ENCODE measurements at regions not wholly inside any gene's neighbourhood (a gene's known extent, or its start where the extent isn't known, plus 50 kb on each side); places are given as distances from the start of the nearest gene placed in this dataset.
"Not testable (repeated sequence)": the region's sequence is repeated elsewhere in the genome, so short reads cannot be mapped to it uniquely, and the experiment has no call there.

DNA sequence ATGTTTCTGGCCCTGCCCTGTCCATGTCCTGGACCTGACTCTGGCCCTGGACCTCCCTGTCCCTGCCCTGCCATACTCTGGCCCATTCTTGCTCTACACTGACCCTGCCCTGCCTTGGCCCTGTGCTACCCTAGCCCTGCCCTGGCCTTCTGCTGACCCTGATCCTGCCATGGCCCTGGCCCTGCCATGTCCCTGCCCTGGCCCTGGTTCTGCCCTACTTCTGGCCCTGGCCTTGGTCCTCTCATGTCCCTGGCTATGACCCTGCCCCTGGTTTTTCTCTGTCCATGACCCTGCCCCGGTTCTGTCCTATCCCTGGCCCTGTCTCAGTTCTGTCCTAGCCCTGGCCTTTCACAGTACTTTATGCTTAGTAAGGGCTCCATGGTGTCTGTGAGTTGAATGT is 234.5 kb downstream of the GOLGA6L6 start:
- not testable (repeated sequence) for H3K27ac Mint-ChIP-seq; H3K9me3 Mint-ChIP-seq; H3K4me3 Mint-ChIP-seq; H3K4me1 Mint-ChIP-seq (ENCODE audit: unreplicated experiment); H3K27me3 Mint-ChIP-seq; DNase-seq (ENCODE audit: extremely low spot score, unreplicated experiment); H3K36me3 Mint-ChIP-seq

DNA sequence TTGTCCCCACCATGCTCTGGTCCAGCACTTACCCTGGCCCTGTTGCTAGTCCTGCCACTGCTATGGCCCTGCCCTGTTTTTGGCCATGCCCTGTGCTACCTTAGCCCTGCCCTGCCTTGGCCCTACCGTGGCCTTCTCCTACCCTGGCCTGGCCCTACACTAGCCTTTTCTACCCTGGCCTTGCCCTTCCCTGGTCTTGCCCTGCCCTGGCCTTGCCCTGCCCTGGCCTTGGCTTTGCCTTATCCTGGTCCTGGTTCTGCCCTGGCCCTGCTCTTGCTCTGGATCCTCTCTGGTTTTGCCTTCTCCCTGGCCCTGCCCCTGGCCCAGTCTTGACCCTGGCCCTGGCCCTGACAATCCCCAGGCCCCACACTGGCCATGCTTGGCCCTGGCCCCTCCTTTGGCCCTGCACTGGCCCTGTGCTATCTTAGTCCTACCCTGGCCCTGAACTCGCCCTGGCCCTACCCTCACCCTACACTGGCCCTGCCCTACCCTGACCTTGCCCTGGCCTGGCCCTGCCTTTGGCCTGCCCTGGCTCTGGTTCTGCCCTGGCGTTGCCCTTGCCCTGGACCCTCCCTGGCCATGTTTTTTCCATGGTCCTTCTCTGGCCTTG is 235.0 kb downstream of the GOLGA6L6 start:
- H3K9me3 Mint-ChIP-seq, H3K4me3 Mint-ChIP-seq, H3K36me3 Mint-ChIP-seq: not testable (repeated sequence)

DNA sequence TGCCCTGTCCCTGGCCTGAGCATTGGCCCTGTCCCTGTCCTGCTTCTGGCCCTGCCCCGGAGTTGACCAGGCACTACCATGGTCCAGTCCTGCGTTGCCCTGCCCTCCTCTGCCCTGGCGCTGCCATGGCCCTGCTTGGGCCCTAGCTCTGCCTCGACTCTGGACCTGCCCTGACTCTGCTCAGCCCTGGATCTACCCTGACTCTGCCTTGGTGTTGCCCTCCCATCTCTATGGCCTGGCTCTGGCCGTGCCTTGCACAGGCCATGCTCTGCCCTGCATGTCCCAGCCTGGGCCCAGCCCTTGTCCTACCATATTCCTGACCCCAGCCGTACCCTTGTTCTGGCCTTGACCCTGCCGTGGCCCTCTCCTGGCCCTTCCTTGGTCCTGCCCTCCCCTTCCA is 235.7 kb downstream of the GOLGA6L6 start:
- not testable (repeated sequence) for H3K27ac Mint-ChIP-seq; H3K4me1 Mint-ChIP-seq (ENCODE audit: unreplicated experiment); H3K27me3 Mint-ChIP-seq; H3K36me3 Mint-ChIP-seq; H3K4me3 Mint-ChIP-seq; H3K9me3 Mint-ChIP-seq
- peak; percentile 74 for DNase-seq (ENCODE audit: extremely low spot score, unreplicated experiment)

More for the DNA sequence above, 235.0 kb downstream of the GOLGA6L6 start:
- not testable (repeated sequence) for H3K27me3 Mint-ChIP-seq; H3K4me1 Mint-ChIP-seq (ENCODE audit: unreplicated experiment); H3K27ac Mint-ChIP-seq
- DNase-seq (ENCODE audit: extremely low spot score, unreplicated experiment) = peak; percentile 81

DNA sequence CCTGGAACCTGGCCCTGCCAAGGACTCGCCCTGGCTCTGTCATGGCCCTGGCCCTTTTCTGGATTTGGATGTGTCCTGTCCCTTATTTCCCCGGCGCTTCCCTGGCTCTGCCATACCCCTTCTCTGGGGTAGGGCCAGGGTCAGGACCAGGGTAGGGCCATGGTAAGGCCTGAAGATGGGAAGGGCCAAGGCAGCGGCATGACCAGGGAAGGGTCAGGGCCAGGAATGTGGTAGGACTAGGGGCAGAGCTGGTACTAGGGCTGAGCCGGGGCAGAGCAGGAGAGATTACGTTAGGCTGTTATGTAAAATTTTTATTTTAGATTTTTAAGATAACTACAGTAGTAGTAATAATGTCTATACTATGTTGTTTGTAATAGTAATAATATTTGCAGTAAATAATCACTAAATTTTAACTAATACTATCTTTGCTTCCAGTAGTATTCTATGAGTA is 236.6 kb downstream of the GOLGA6L6 start:
- H3K27me3 Mint-ChIP-seq; H3K36me3 Mint-ChIP-seq; H3K9me3 Mint-ChIP-seq; DNase-seq (ENCODE audit: extremely low spot score, unreplicated experiment); H3K4me1 Mint-ChIP-seq (ENCODE audit: unreplicated experiment); H3K4me3 Mint-ChIP-seq; H3K27ac Mint-ChIP-seq: not testable (repeated sequence)

DNA sequence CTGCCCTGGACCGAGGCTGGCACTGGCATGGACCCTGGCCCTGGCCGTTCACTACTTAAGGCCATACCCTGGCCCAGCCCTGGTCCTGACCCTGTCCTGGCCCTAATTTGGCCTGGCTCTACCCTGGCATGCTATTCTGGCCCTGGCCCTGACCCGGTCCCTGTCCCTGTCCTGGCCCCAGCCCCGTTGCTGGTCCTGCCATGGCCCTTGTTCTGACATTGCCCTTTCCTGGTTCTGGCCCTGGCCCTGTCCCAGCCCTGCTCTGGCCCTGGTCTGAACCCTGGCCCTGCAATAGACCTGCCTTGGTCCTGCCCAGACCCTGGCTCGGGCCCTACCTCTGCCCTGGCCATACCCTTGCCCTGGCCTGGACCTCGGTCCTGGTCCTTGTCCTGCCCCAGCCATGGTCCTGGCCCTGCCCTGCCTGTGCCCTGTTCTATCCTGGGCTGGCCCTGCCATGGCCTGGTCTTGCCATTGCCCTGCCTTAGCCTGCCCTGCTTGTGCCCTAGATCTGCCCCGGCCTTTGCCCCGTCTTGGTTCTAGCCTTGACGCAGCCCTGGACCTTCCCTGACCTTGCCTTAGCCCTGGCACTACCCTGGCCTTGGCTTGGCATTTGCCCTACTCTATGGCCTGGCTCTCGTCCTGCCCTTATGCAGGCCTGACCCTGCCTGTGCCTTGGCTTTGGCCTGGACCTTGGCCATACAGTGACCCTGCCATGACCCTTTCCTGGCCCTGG is 237.2 kb downstream of the GOLGA6L6 start:
- not testable (repeated sequence) for H3K4me3 Mint-ChIP-seq; H3K4me1 Mint-ChIP-seq (ENCODE audit: unreplicated experiment); H3K27me3 Mint-ChIP-seq; H3K36me3 Mint-ChIP-seq; H3K27ac Mint-ChIP-seq
- H3K9me3 Mint-ChIP-seq = peaks cover 10% of the 10 kb centered on the region
- peak; percentile 80 for DNase-seq (ENCODE audit: extremely low spot score, unreplicated experiment)

DNA sequence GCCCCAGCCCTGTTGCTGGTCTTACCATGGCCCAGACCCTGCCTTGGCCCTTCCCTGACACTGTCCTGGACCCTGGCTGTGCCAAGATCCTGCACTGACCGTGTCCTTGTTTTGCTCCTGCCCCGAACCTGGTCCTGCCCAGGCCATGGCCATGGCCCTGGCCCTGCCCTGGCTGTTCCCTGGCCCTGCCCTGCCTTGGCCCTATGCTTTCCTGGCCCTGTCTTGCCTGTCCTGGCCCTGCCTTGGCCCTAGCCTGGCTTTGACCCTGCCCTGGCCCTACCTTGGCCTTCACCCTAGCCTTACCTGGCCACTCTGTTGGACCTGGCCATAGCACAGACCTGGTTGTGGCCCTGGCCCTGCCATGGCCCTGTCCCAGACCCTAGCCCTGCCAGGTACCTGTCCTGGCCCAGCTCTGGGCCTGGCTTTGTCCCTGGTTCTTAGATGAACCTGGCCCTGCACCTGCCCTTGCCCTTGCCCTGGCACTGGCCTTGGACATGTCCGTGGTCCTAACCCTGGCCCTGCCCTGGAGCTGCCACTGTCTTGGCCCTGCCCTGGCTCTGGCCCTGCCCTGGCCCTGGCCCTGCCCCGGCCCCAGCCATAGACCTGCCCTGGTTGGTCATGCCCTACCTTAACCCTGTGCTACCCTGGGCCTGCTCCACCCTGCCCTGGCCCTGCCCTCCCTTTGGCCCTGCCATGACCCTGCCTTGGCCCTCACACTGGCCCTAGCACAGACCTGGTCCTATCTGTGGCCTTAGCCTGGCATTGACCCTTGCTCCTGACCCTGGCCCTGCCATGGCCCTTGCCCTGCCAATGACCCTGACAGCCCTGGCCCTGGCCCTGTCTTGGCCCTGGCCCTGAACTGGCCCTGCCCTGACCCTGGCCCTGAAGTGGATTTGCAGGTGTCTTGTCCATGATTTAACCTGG is 238.1 kb downstream of the GOLGA6L6 start:
- H3K4me3 Mint-ChIP-seq; H3K27ac Mint-ChIP-seq; H3K36me3 Mint-ChIP-seq; H3K27me3 Mint-ChIP-seq; H3K4me1 Mint-ChIP-seq (ENCODE audit: unreplicated experiment): not testable (repeated sequence)
- peaks cover 15% of the 10 kb centered on the region for H3K9me3 Mint-ChIP-seq
- DNase-seq (ENCODE audit: extremely low spot score, unreplicated experiment) = peak; percentile 80

DNA sequence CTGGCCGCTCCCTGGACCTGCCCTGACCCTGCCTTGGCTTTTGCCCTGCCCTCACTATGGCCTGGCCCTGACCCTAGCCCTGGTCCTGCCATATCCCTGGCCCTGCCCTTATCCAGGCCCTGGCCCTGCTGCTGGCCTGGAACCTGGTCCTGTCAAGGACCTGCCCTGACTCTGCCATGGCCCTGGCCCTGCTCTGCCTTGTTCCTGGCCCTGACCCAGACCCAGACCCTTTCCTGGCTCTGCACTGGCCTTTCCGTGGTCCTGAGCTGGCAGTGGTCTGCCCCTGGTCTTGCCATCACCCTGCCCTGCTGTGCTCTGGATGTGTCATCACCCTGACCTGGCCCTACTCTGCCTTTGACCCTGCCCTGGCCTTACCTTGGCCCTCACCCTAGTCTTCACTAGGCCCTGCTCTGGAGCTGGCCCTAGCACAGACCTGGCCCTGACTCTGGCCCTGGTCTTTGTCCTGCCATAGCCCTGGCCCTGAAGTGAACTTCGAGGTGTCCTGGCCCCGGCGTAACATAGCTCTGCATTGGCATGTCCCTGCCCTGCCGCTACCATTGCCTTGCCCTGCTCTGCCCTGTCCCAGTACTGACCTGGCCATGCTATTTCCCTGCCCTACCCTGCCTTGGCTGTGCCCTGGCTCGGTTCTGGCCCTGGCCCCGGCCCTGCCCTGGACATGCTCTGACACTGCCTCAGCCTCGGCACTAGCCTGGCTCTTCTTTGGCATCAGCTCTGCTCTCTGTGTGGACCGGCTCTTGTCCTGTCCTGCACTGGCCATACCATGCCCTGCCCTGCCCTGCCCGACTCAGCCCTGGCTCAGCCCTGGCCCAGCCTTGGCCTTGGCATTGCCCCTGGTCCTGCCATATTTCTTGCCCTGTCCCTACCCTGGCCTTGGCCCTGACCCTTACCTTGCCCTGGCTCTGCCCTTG is 239.2 kb downstream of the GOLGA6L6 start:
- not testable (repeated sequence) for H3K4me3 Mint-ChIP-seq; H3K4me1 Mint-ChIP-seq (ENCODE audit: unreplicated experiment); H3K36me3 Mint-ChIP-seq; H3K27ac Mint-ChIP-seq; H3K27me3 Mint-ChIP-seq
- peak; percentile 78 for DNase-seq (ENCODE audit: extremely low spot score, unreplicated experiment)
- H3K9me3 Mint-ChIP-seq = peaks cover 15% of the 10 kb centered on the region

DNA sequence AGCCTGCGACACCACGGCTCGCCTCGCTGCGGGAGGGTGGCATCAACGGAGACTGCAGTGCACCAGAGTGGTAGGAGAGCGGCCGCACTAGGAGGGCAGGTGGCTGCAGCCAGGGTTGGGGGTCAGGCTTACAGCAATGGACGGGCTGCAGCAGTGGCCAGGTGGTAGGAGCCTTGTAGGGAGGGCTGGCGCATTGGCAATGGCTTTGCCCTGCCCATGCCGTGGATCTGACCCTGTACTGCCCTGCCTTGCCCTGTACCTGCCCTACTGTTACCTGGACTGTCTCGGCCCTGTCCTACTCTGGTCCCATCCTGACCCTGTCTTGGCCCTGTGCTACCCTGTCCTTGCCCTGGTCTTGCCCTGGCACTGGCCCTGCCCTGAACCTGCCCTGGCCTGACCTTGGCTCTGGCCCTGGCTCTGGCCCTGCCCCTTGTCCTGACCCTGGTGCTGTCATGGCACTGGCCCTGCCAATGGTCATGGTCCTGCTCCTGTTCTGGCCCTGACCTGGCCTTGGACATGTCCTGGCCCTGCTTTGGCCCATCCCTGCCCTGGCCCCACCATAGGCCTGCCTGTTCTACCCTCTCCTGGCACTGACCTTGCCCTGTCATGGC is 240.0 kb downstream of the GOLGA6L6 start:
- not testable (repeated sequence) for H3K36me3 Mint-ChIP-seq; H3K27ac Mint-ChIP-seq; H3K27me3 Mint-ChIP-seq; H3K4me1 Mint-ChIP-seq (ENCODE audit: unreplicated experiment); H3K4me3 Mint-ChIP-seq
- peaks cover 15% of the 10 kb centered on the region for H3K9me3 Mint-ChIP-seq
- peak; percentile 86 for DNase-seq (ENCODE audit: extremely low spot score, unreplicated experiment)

DNA sequence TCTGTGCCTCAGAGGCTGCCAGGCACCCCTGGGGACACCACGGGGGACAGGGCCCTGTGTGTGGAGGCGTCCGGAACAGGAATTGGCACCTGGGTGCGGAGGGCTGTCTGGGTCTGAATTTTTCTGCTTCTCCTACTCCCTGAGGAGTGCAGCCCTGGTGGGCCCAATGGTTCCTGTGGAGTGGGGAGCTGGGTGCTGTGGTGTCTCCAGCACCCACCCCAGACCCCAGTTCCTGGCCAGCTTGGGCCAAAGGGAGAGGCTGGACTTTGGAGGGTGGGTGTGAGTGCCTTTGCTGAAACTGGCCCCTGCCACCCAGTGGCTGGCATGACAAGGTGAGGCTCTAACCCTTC is 240.6 kb downstream of the GOLGA6L6 start:
- not testable (repeated sequence) for H3K36me3 Mint-ChIP-seq; H3K4me1 Mint-ChIP-seq (ENCODE audit: unreplicated experiment); DNase-seq (ENCODE audit: extremely low spot score, unreplicated experiment); H3K4me3 Mint-ChIP-seq; H3K27ac Mint-ChIP-seq; H3K27me3 Mint-ChIP-seq
- peaks cover 15% of the 10 kb centered on the region for H3K9me3 Mint-ChIP-seq

DNA sequence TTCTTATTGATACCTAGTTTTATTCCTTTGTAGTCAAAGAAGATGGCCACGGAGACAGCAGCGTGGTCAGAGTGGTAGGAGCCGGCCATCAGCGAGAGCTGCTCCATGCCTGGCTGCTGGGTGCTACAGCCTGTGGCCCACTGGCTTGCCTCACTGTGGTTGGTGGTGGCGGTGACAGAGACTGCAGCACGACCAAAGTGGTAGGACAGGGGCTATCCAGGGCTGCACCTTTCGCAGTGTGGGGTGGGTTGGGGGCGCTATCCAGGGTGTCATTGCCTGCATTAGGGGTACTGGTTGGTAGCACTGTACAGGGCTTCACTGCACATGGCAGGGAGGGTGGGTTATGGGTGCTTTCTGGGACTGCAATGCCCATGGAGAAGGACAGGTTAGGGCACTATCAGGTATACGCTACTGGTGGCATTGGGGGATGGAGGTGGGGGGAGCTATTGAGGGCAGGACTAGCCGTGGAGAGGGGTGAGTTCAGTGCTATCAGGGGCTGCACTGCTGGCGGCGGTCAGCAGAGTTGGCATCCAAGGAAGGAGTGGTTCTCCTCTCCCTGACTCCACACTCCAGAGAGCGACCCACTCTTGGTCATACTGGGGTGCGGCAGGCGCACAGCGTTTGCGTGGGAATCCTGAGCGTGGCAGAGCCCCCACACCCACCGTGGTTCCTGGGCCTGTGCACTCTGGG is 241.1 kb downstream of the GOLGA6L6 start:
- not testable (repeated sequence) for H3K27me3 Mint-ChIP-seq; H3K36me3 Mint-ChIP-seq; H3K4me1 Mint-ChIP-seq (ENCODE audit: unreplicated experiment); H3K27ac Mint-ChIP-seq; H3K4me3 Mint-ChIP-seq
- H3K9me3 Mint-ChIP-seq = peaks cover 15% of the 10 kb centered on the region
- DNase-seq (ENCODE audit: extremely low spot score, unreplicated experiment) = peak; percentile 78

DNA sequence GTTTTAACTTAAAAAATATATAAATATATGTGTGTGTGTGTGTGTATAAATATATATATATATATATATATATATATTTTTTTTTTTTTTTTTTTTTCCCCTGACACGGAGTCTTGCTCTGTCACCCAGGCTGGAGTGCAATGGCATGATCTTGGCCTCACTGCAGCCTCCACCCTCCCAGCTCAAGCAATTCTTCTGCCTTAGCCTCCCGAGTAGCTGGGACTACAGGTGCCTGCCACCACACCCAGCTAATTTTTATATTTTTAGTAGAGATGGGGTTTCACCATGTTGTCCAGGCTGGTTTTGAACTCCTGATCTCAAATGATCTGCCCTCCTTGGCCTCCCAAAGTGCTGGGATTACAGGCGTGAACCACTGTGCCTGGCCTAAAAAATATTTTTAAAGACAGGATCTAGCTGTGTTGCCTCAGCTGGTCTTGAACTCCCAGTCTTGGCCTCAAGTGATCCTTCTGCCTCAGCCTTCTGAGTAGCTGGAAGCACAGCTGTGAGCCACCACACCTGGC is 243.9 kb downstream of the GOLGA6L6 start:
- H3K4me3 Mint-ChIP-seq; H3K36me3 Mint-ChIP-seq; H3K4me1 Mint-ChIP-seq (ENCODE audit: unreplicated experiment); H3K27ac Mint-ChIP-seq; DNase-seq (ENCODE audit: extremely low spot score, unreplicated experiment); H3K27me3 Mint-ChIP-seq: not testable (repeated sequence)
- peaks cover 15% of the 10 kb centered on the region for H3K9me3 Mint-ChIP-seq

DNA sequence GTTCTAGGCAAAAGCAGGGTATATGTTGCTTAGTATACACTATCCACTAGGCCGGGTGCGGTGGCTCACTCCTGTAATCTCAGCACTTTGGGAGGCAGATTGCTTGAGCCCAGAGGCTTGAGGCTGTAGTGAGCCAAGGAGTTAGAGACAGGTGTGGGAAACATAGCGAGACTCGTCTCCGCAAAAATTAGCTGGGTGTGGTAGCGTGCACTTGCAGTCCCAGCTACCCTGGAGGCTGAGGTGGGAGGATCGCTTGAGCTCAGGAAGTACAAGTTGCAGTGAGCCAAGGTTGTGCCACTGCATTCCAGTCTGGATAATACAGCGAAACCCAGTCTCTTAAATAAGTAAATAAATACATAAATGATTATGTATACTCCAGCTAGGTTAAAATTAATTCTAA is 245.3 kb downstream of the GOLGA6L6 start:
- DNase-seq (ENCODE audit: extremely low spot score, unreplicated experiment) = peak; percentile 76
- H3K9me3 Mint-ChIP-seq = peaks cover 15% of the 10 kb centered on the region
- H3K4me1 Mint-ChIP-seq (ENCODE audit: unreplicated experiment); H3K36me3 Mint-ChIP-seq; H3K27me3 Mint-ChIP-seq; H3K27ac Mint-ChIP-seq; H3K4me3 Mint-ChIP-seq: not testable (repeated sequence)
